Thyroid gland (tissue), 4 donors: ENCODE measurements at regions not wholly inside any gene's neighbourhood (a gene's known extent, or its start where the extent isn't known, plus 50 kb on each side); places are given as distances from the start of the nearest gene placed in this dataset.

Experiments
- DNase-seq, 2 donors: peaks; one replicate each; pipeline ENCODE4 v3.0.0-alpha.2; 2019
- H3K27ac ChIP-seq, 3 donors: fragments of 200-600 bp; sonication (generic); 1 replicate in 2 of 3; 2 replicates in 1 of 3; pipeline ENCODE4 v1.5.1; 2016 to 2019; ENCODE audit warnings: mild to moderate bottlenecking in 1 of 3, moderate library complexity in 1 of 3
- H3K27me3 ChIP-seq: fragments of 200-600 bp; sonication (generic); one replicate; pipeline ENCODE4 v1.5.1; 2019
- H3K36me3 ChIP-seq, 2 donors: fragments of 200-600 bp; sonication (generic); one replicate each; pipeline ENCODE4 v1.5.1; 2016 to 2019
- H3K4me1 ChIP-seq, 2 donors: fragments of 200-600 bp; sonication (generic); one replicate each; pipeline ENCODE4 v1.5.1; 2017 to 2019
- H3K4me3 ChIP-seq, 3 donors: fragments of 200-600 bp; sonication (generic); replicated peaks in 1 of 3; 1 replicate in 2 of 3; 2 replicates in 1 of 3; pipeline ENCODE4 v1.5.1; 2016; ENCODE audit warnings: mild to moderate bottlenecking in 1 of 3
- H3K9me3 ChIP-seq: fragments of 200-600 bp; sonication (generic); one replicate; pipeline ENCODE4 v1.5.1; 2017
- CTCF ChIP-seq, 6 experiments: fragments of 200-600 bp in 3 of 6; fragments of 450-650 bp in 3 of 6; sonication (generic) in 3 of 6; IDR thresholded peaks; one replicate each; pipeline ENCODE4 v1.5.1; 2016 to 2019; ENCODE audit warnings: antibody characterized with exemption in 6 of 6, mild to moderate bottlenecking in 2 of 6, inconsistent platforms in 1 of 6, moderate library complexity in 1 of 6
- POLR2A ChIP-seq, 2 donors: fragments of 450-650 bp; IDR thresholded peaks; one replicate each; pipeline ENCODE4 v1.6.1; 2017; ENCODE audit warnings: antibody characterized with exemption in 2 of 2, mild to moderate bottlenecking in 2 of 2, moderate library complexity in 1 of 2
- WGBS, 2 donors: methylation state at CpG; one replicate each; pipeline ENCODE4 v1.1.5; 2017; 5-methylcytosine and 5-hydroxymethylcytosine counted together
- intact Hi-C: fragments of 100-400 bp; cut with DNase I; formaldehyde crosslinking; loops from one replicate; pipeline ENCODE4 v1.15.1; 2023

DNA sequence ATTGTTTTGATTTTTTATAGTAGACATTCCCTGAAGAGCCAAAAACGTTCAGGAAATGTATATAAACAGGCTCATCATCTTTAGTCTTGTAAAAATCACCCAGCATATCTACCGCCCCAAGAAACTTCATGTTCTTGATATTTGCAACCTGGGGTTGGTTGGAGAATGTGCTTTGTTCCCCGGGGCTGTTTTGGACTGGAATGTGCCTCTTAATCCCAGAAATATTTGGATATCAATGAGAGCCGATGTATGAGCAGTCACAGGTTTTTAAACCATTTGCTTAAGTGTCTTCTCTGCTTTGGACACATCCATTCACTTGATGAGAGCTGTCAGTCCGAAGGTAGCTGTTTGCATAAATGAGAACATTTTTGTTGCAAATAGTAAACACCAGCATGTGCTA lies 449.7 kb downstream of the PCDH7 start:
- Histone ChIP-seq H3K4me1 (no peaks in the 10 kb centered on the region), H3K27me3 (no peaks in the 10 kb centered on the region), H3K9me3 (no peaks in the 10 kb centered on the region), H3K27ac (no peak overlapping the region), H3K4me3 (no peak overlapping the region), H3K36me3 (no peaks in the 10 kb centered on the region)
- intact Hi-C loops, result no loop called here
- no peak for TF ChIP-seq POLR2A (IDR thresholded peaks at IDR 0.05)
- WGBS, 2 donors, result 58% methylated on average over 5 of the region's 5 CpGs
- DNase-seq, result no peak

- no peak for DNase-seq
- H3K36me3 ChIP-seq, result no peaks in the 10 kb centered on the region
- H3K27me3 ChIP-seq, result no peaks in the 10 kb centered on the region
- 92 to 94% methylated on average over 4 of the region's 4 CpGs for WGBS, 2 donors
- H3K27ac ChIP-seq, result no peak overlapping the region
- TF ChIP-seq POLR2A (IDR thresholded peaks at IDR 0.05), result no peak
- no peak for TF ChIP-seq CTCF (IDR thresholded peaks at IDR 0.05)
- intact Hi-C loops, result no loop called here
- H3K4me3 ChIP-seq, result no peak overlapping the region
- no peaks in the 10 kb centered on the region for H3K9me3 ChIP-seq
- no peaks in the 10 kb centered on the region for H3K4me1 ChIP-seq
Measured at GRCh38 chr4:31171362-31171761, 451.2 kb downstream of the PCDH7 start.

DNA sequence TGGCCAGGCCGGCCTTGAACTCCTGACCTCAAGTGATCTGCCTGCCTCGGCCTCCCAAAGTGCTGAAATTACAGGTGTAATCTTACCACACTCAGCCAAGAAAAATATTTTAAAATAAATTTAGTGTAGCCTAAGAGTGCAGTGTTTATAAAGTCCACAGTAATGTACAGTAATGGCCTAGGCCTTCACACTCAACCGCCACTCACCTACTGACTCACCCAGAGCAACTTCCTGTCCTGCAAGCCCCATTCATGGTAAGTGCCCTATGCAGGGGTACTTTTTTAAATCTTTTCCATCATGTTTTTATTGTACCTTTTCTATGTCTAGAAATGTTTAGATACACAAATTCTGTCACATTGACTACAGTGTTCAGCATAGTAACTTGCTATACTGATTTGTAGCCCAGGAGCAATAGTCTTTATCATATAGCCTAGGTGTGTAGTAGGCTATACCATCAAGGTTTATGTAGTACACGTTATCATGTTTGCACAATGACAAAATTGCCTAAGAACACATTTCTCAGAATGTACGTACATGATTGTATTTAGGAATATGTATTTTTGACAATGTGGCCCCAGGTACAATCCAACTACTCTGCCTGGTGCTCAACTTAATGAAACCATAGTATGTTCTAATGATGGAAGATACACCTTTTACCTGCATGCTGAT lies 455.2 kb downstream of the PCDH7 start:
- no peak overlapping the region for H3K27ac ChIP-seq
- no peaks in the 10 kb centered on the region for H3K36me3 ChIP-seq
- no peak overlapping the region for H3K4me3 ChIP-seq
- no peak for DNase-seq
- no peak for TF ChIP-seq CTCF (IDR thresholded peaks at IDR 0.05)
- TF ChIP-seq POLR2A (IDR thresholded peaks at IDR 0.05), result no peak
- no peaks in the 10 kb centered on the region for H3K4me1 ChIP-seq
- 91 to 92% methylated on average over 5 of the region's 5 CpGs for WGBS, 2 donors
- no peaks in the 10 kb centered on the region for H3K9me3 ChIP-seq
- no peaks in the 10 kb centered on the region for H3K27me3 ChIP-seq
- intact Hi-C loops, result no loop called here

- H3K4me1 ChIP-seq, result no peaks in the 10 kb centered on the region
- H3K27ac ChIP-seq, result no peak overlapping the region
- no peak overlapping the region for H3K4me3 ChIP-seq
- TF ChIP-seq CTCF (IDR thresholded peaks at IDR 0.05) (no peak), POLR2A (IDR thresholded peaks at IDR 0.05) (no peak)
- H3K36me3 ChIP-seq, result no peaks in the 10 kb centered on the region
- WGBS, 2 donors, result 80 to 85% methylated on average over 4 of the region's 4 CpGs
- intact Hi-C loops, result no loop called here
- no peak for DNase-seq
- no peaks in the 10 kb centered on the region for H3K27me3 ChIP-seq
- no peaks in the 10 kb centered on the region for H3K9me3 ChIP-seq
Measured at GRCh38 chr4:31183256-31183655, 463.1 kb downstream of the PCDH7 start.

GRCh38 chr4:31185014-31185585 lies 464.9 kb downstream of the PCDH7 start:
- Histone ChIP-seq H3K9me3 (no peaks in the 10 kb centered on the region), H3K4me3 (no peak overlapping the region), H3K36me3 (no peaks in the 10 kb centered on the region), H3K27me3 (no peaks in the 10 kb centered on the region), H3K4me1 (no peaks in the 10 kb centered on the region), H3K27ac (no peak overlapping the region)
- no peak for DNase-seq
- intact Hi-C loops, result no loop called here
- TF ChIP-seq CTCF (IDR thresholded peaks at IDR 0.05) (no peak), POLR2A (IDR thresholded peaks at IDR 0.05) (no peak)
- WGBS, 2 donors, result 79 to 88% methylated on average over 19 to 23 of the region's 28 CpGs
